ENCODE measurements at regions not wholly inside any gene's neighbourhood (a gene's known extent, or its start where the extent isn't known, plus 50 kb on each side); places are given as distances from the start of the nearest gene placed in this dataset.

DNA sequence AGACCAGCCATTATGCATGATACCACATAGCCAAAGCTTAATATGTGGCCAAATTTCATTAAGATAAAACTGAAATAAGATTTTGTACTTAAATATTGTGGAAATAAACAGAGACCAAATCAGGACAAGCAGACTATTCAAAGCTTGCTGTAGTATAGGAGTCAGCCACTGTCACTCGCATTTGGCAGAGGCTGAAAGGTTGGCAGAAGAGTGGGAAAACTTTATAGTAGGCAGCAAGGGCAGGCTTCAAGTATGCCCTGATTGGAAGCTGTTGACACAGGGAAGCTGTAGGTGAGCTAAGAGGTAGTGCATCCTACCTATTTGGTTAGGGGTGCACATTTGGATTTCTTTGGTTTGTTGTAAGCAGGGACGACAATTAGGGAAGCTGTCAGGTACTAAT, 202.5 kb upstream of the PDZRN3 start:
- TF ChIP-seq, protein P1, sequence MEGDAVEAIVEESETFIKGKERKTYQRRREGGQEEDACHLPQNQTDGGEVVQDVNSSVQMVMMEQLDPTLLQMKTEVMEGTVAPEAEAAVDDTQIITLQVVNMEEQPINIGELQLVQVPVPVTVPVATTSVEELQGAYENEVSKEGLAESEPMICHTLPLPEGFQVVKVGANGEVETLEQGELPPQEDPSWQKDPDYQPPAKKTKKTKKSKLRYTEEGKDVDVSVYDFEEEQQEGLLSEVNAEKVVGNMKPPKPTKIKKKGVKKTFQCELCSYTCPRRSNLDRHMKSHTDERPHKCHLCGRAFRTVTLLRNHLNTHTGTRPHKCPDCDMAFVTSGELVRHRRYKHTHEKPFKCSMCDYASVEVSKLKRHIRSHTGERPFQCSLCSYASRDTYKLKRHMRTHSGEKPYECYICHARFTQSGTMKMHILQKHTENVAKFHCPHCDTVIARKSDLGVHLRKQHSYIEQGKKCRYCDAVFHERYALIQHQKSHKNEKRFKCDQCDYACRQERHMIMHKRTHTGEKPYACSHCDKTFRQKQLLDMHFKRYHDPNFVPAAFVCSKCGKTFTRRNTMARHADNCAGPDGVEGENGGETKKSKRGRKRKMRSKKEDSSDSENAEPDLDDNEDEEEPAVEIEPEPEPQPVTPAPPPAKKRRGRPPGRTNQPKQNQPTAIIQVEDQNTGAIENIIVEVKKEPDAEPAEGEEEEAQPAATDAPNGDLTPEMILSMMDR (IDR thresholded peaks at IDR 0.05): no peak
- TF ChIP-seq POLR2A (IDR thresholded peaks at IDR 0.05): no peak

All from esophagus squamous epithelium (tissue), 4 donors.